Stimulated activated CD4-positive, alpha-beta T cell treated with anti-CD3 and anti-CD28 coated beads, TNF-alpha, amount 100 ng/mL, for 24 hours (primary cell): ENCODE measurements at regions not wholly inside any gene's neighbourhood (a gene's known extent, or its start where the extent isn't known, plus 50 kb on each side); places are given as distances from the start of the nearest gene placed in this dataset.

Source experiments
- DNase-seq, 3 experiments: peaks; one replicate each; pipeline ENCODE4 v3.0.0-alpha.2; 2020; ENCODE audit warnings: low read depth in 3 of 3

- no peak for DNase-seq
Measured at GRCh38 chr5:167816864-167817263, 474.6 kb upstream of the WWC1 start.

- no peak for DNase-seq
Measured at GRCh38 chr5:167819406-167819805, 472.0 kb upstream of the WWC1 start.

- no peak for DNase-seq
Measured at GRCh38 chr5:167820101-167820990, 471.1 kb upstream of the WWC1 start.

- no peak for DNase-seq
Measured at GRCh38 chr5:167821151-167821550, 470.3 kb upstream of the WWC1 start.

- DNase-seq = no peak
Measured at GRCh38 chr5:167821669-167822068, 469.8 kb upstream of the WWC1 start.

- no peak for DNase-seq
Measured at GRCh38 chr5:167822241-167822640, 469.2 kb upstream of the WWC1 start.

- no peak for DNase-seq
Measured at GRCh38 chr5:167823405-167823804, 468.0 kb upstream of the WWC1 start.

GRCh38 chr5:167827766-167828165 lies 463.7 kb upstream of the WWC1 start:
- no peak for DNase-seq

GRCh38 chr5:167831754-167832504 lies 459.5 kb upstream of the WWC1 start:
- no peak for DNase-seq

- no peak for DNase-seq
Measured at GRCh38 chr5:167832609-167833008, 458.8 kb upstream of the WWC1 start.

GRCh38 chr5:167833456-167833855 lies 458.0 kb upstream of the WWC1 start:
- no peak for DNase-seq

- no peak for DNase-seq
Measured at GRCh38 chr5:167835146-167835545, 456.3 kb upstream of the WWC1 start.

- no peak for DNase-seq
Measured at GRCh38 chr5:167837127-167837526, 454.3 kb upstream of the WWC1 start.

- DNase-seq = no peak
Measured at GRCh38 chr5:167839065-167839464, 452.4 kb upstream of the WWC1 start.

- DNase-seq = no peak
Measured at GRCh38 chr5:167840527-167841130, 450.8 kb upstream of the WWC1 start.

GRCh38 chr5:167843881-167844572 lies 447.4 kb upstream of the WWC1 start:
- no peak for DNase-seq

- DNase-seq = no peak
Measured at GRCh38 chr5:167845952-167846351, 445.5 kb upstream of the WWC1 start.

- no peak for DNase-seq
Measured at GRCh38 chr5:167849874-167850273, 441.6 kb upstream of the WWC1 start.

GRCh38 chr5:167850911-167851310 lies 440.5 kb upstream of the WWC1 start:
- DNase-seq = no peak

- DNase-seq = no peak
Measured at GRCh38 chr5:167851416-167851815, 440.0 kb upstream of the WWC1 start.

- no peak for DNase-seq
Measured at GRCh38 chr5:167852515-167852914, 438.9 kb upstream of the WWC1 start.

- no peak for DNase-seq
Measured at GRCh38 chr5:167853421-167853820, 438.0 kb upstream of the WWC1 start.
